OCI-LY7 (cell line): ENCODE measurements at regions not wholly inside any gene's neighbourhood (a gene's known extent, or its start where the extent isn't known, plus 50 kb on each side); places are given as distances from the start of the nearest gene placed in this dataset.

Source experiments
- EZH2phosphoT487 ChIP-seq: fragments of 200-600 bp; sonication (generic); IDR thresholded peaks from 2 replicates; pipeline ENCODE4 v1.6.1; 2018; ENCODE audit warnings: low read depth, borderline replicate concordance, mild to moderate bottlenecking, mixed run types, antibody characterized with exemption, low read length, moderate library complexity, mixed read lengths
- TF ChIP-seq, protein P1 (sequence below): fragments of 200-600 bp; sonication (generic); conservative IDR thresholded peaks from 2 replicates; pipeline ENCODE4 v1.5.1; 2014; ENCODE audit warnings: mild to moderate bottlenecking, antibody characterized with exemption, low read length, moderate library complexity, mixed read lengths

DNA sequence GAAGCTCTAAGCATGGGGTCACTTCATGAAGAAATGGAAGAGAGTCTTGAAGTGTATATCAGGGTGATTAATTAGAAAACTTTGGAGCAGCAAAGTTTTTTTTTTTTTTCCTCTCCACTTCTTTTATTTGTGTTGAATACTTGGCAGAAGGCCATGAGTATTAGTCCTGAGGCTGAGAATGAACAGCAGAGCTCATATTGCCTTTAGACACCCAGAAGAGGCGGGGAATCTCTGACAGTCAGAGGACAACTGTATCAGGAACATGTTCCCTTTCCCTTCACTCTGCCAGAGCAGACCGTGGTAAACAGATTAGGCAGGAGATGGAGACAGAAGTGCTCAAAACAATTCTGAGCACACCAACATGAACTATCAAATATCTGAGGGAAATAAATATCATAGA lies 300.9 kb downstream of the FAM47A start:
- TF ChIP-seq, protein P1, sequence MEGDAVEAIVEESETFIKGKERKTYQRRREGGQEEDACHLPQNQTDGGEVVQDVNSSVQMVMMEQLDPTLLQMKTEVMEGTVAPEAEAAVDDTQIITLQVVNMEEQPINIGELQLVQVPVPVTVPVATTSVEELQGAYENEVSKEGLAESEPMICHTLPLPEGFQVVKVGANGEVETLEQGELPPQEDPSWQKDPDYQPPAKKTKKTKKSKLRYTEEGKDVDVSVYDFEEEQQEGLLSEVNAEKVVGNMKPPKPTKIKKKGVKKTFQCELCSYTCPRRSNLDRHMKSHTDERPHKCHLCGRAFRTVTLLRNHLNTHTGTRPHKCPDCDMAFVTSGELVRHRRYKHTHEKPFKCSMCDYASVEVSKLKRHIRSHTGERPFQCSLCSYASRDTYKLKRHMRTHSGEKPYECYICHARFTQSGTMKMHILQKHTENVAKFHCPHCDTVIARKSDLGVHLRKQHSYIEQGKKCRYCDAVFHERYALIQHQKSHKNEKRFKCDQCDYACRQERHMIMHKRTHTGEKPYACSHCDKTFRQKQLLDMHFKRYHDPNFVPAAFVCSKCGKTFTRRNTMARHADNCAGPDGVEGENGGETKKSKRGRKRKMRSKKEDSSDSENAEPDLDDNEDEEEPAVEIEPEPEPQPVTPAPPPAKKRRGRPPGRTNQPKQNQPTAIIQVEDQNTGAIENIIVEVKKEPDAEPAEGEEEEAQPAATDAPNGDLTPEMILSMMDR, result no peak
- no peak for TF ChIP-seq EZH2phosphoT487
